CD14-positive monocyte (primary cell): ENCODE measurements at regions not wholly inside any gene's neighbourhood (a gene's known extent, or its start where the extent isn't known, plus 50 kb on each side); places are given as distances from the start of the nearest gene placed in this dataset.
"Not testable (repeated sequence)": the region's sequence is repeated elsewhere in the genome, so short reads cannot be mapped to it uniquely, and the experiment has no call there.

Source experiments
- DNase-seq, 3 donors: peaks; one replicate each; pipeline ENCODE4 v3.0.0-alpha.2; 2011 to 2022
- H2AFZ ChIP-seq: 2 replicates; pipeline ENCODE4 v1.6.0; 2012; ENCODE audit warnings: mild to moderate bottlenecking, low read depth, low read length, inconsistent platforms; ENCODE audit not compliant: insufficient read depth, poor library complexity, severe bottlenecking
- H3K27ac ChIP-seq, 2 donors: 1 replicate in 1 of 2; 2 replicates in 1 of 2; pipeline ENCODE4 v1.5.1; 2012 to 2013; ENCODE audit warnings: low read length in 2 of 2, control low read depth in 1 of 2, inconsistent platforms in 1 of 2, low read depth in 1 of 2, mild to moderate bottlenecking in 1 of 2
- H3K27me3 ChIP-seq, 2 donors: one replicate each; pipeline versions ENCODE4 v1.6.0 to v1.6.1; 2011 to 2013; ENCODE audit warnings: low read length in 2 of 2; ENCODE audit not compliant: control insufficient read depth in 2 of 2, insufficient read depth in 2 of 2
- H3K36me3 ChIP-seq, 2 donors: replicated peaks in 1 of 2; 1 replicate in 1 of 2; 2 replicates in 1 of 2; pipeline versions ENCODE4 v1.5.1 to v1.6.1; 2012 to 2013; ENCODE audit warnings: low read length in 2 of 2, control low read depth in 1 of 2, inconsistent platforms in 1 of 2, mild to moderate bottlenecking in 1 of 2; ENCODE audit not compliant: insufficient read depth in 2 of 2, control insufficient read depth in 1 of 2
- H3K4me1 ChIP-seq, 2 donors: 1 replicate in 1 of 2; 2 replicates in 1 of 2; pipeline versions ENCODE4 v1.5.1 to v1.6.1; 2012 to 2013; ENCODE audit warnings: low read length in 2 of 2, control low read depth in 1 of 2, inconsistent platforms in 1 of 2, mild to moderate bottlenecking in 1 of 2, moderate library complexity in 1 of 2; ENCODE audit not compliant: insufficient read depth in 2 of 2, control insufficient read depth in 1 of 2
- H3K4me2 ChIP-seq: replicated peaks from 2 replicates; pipeline ENCODE3; 2012; ENCODE audit warnings: low read length, moderate library complexity, mild to moderate bottlenecking; ENCODE audit not compliant: poor library complexity, severe bottlenecking; ENCODE audit errors: extremely low read depth
- H3K4me3 ChIP-seq, 3 experiments: fragments of 200-600 bp in 1 of 3; sonication (generic) in 1 of 3; replicated peaks in 1 of 3; 1 replicate in 2 of 3; 2 replicates in 1 of 3; pipeline ENCODE4 v1.5.1; 2011 to 2013; ENCODE audit warnings: low read length in 3 of 3, mild to moderate bottlenecking in 3 of 3, control low read depth in 2 of 3, low read depth in 2 of 3, inconsistent platforms in 1 of 3, moderate library complexity in 1 of 3
- H3K79me2 ChIP-seq: 2 replicates; pipeline ENCODE4 v1.6.0; 2012; ENCODE audit warnings: mild to moderate bottlenecking, control low read depth, inconsistent platforms, low read length, moderate library complexity; ENCODE audit not compliant: insufficient read depth
- H3K9ac ChIP-seq: 2 replicates; pipeline ENCODE4 v1.6.0; 2017; ENCODE audit warnings: low read length, mild to moderate bottlenecking; ENCODE audit not compliant: insufficient read depth, poor library complexity, severe bottlenecking
- H3K9me3 ChIP-seq, 2 donors: replicated peaks in 1 of 2; 1 replicate in 1 of 2; 2 replicates in 1 of 2; pipeline versions ENCODE4 v1.5.1 to v1.6.1; 2012 to 2013; ENCODE audit warnings: low read length in 2 of 2, control low read depth in 1 of 2; ENCODE audit not compliant: control insufficient read depth in 1 of 2, insufficient read depth in 1 of 2
- H4K20me1 ChIP-seq: 2 replicates; pipeline ENCODE4 v1.6.0; 2012; ENCODE audit warnings: mild to moderate bottlenecking, low read length, control low read depth, moderate library complexity; ENCODE audit not compliant: insufficient read depth
- H3K27ac Mint-ChIP-seq, 7 donors: one replicate each; pipeline ENCODE4 v1.8.0; 2020; ENCODE audit warnings: mild to moderate bottlenecking in 7 of 7, mixed read lengths in 7 of 7, moderate library complexity in 6 of 7, inconsistent platforms in 2 of 7
- H3K27me3 Mint-ChIP-seq, 3 donors: one replicate each; pipeline ENCODE4 v1.8.0; 2021 to 2022; ENCODE audit warnings: low read depth in 3 of 3, mild to moderate bottlenecking in 3 of 3, mixed read lengths in 3 of 3, moderate library complexity in 3 of 3, inconsistent platforms in 1 of 3
- H3K36me3 Mint-ChIP-seq, 2 donors: one replicate each; pipeline ENCODE4 v1.8.0; 2020; ENCODE audit warnings: mixed read lengths in 2 of 2, inconsistent platforms in 1 of 2, mild to moderate bottlenecking in 1 of 2
- H3K4me1 Mint-ChIP-seq: one replicate; pipeline ENCODE4 v1.8.0; 2020; ENCODE audit warnings: mild to moderate bottlenecking, mixed read lengths
- H3K4me3 Mint-ChIP-seq, 2 donors: one replicate each; pipeline ENCODE4 v1.8.0; 2020; ENCODE audit warnings: mild to moderate bottlenecking in 2 of 2, mixed read lengths in 2 of 2, moderate library complexity in 1 of 2
- H3K9me3 Mint-ChIP-seq, 7 donors: one replicate each; pipeline ENCODE4 v1.8.0; 2020 to 2022; ENCODE audit warnings: mixed read lengths in 7 of 7, mild to moderate bottlenecking in 6 of 7, moderate library complexity in 6 of 7, inconsistent platforms in 2 of 7
- CTCF ChIP-seq: fragments of 200-600 bp; IDR thresholded peaks from one replicate; pipeline ENCODE4 v1.8.0; 2022; ENCODE audit warnings: antibody characterized with exemption, mild to moderate bottlenecking
- WGBS: methylation state at CpG from one replicate; pipeline ENCODE4 v1.1.5; 2013; ENCODE audit warnings: missing lambda C conversion rate; ENCODE audit not compliant: insufficient coverage; 5-methylcytosine and 5-hydroxymethylcytosine counted together
- intact Hi-C, 2 donors: fragments of 100-400 bp; cut with micrococcal nuclease; formaldehyde crosslinking; loops; one replicate each; pipeline versions ENCODE4 v1.15.0 to v1.15.1; 2023

- Histone ChIP-seq H3K36me3 (no peaks in the 10 kb centered on the region), H3K4me1 (no peaks in the 10 kb centered on the region), H3K27me3 (peaks cover 0 to 20% of the 10 kb centered on the region in 2 donors), H2AFZ (no peak overlapping the region), H3K9ac (no peak overlapping the region), H3K4me3 (no peak overlapping the region), H3K4me2 (no peak overlapping the region), H3K9me3 (peaks cover 17 to 38% of the 10 kb centered on the region in 2 donors), H4K20me1 (no peaks in the 10 kb centered on the region), H3K79me2 (no peaks in the 10 kb centered on the region), H3K27ac (no peak overlapping the region)
- H3K36me3 Mint-ChIP-seq = no peaks in the 10 kb centered on the region
- DNase-seq = no peak
- peaks cover 26 to 44% (median 36%) of the 10 kb centered on the region in 7 donors for H3K9me3 Mint-ChIP-seq
- WGBS = 86% methylated on average over 11 of the region's 17 CpGs
- no peaks in the 10 kb centered on the region for H3K4me1 Mint-ChIP-seq
- no peak overlapping the region for H3K4me3 Mint-ChIP-seq
- intact Hi-C loops = no loop called here
- H3K27me3 Mint-ChIP-seq = peaks cover 19 to 29% (median 20%) of the 10 kb centered on the region in 3 donors
- no peak for TF ChIP-seq CTCF
- no peak overlapping the region for H3K27ac Mint-ChIP-seq
Observed at GRCh38 chr2:132252894-132253264, 91.1 kb upstream of the ANKRD30BL start.

- DNase-seq = no peak
- peaks cover 24 to 38% (median 25%) of the 10 kb centered on the region in 3 donors for H3K27me3 Mint-ChIP-seq
- intact Hi-C loops = no loop called here
Observed at GRCh38 chr2:132253496-132254305, 91.9 kb upstream of the ANKRD30BL start.

GRCh38 chr2:132254306-132254919 lies 92.7 kb upstream of the ANKRD30BL start:
- H3K36me3 Mint-ChIP-seq, H3K79me2 ChIP-seq, H3K4me1 Mint-ChIP-seq, H3K36me3 ChIP-seq, intact Hi-C loops, H3K4me3 ChIP-seq, H4K20me1 ChIP-seq, H3K9ac ChIP-seq, H3K4me2 ChIP-seq, DNase-seq, H3K4me1 ChIP-seq, H3K4me3 Mint-ChIP-seq, H3K27ac Mint-ChIP-seq, H3K27ac ChIP-seq, H2AFZ ChIP-seq: not testable (repeated sequence)
- peaks cover 28 to 43% (median 32%) of the 10 kb centered on the region in 3 donors for H3K27me3 Mint-ChIP-seq
- H3K9me3 ChIP-seq = peaks cover 17 to 38% of the 10 kb centered on the region in 2 donors
- WGBS = 94% methylated on average over 17 of the region's 25 CpGs
- H3K9me3 Mint-ChIP-seq = peaks cover 26 to 53% (median 40%) of the 10 kb centered on the region in 7 donors
- H3K27me3 ChIP-seq = peaks cover 0 to 24% of the 10 kb centered on the region in 2 donors

More at GRCh38 chr2:132253496-132254305, 91.9 kb upstream of the ANKRD30BL start:
- Mint-ChIP-seq H3K9me3 (peaks cover 26 to 48% (median 40%) of the 10 kb centered on the region in 7 donors), H3K27ac (no peak overlapping the region), H3K36me3 (no peaks in the 10 kb centered on the region), H3K4me1 (no peaks in the 10 kb centered on the region), H3K4me3 (no peak overlapping the region)
- Histone ChIP-seq H3K4me1 (no peaks in the 10 kb centered on the region), H3K27me3 (peaks cover 0 to 24% of the 10 kb centered on the region in 2 donors), H3K27ac (no peak overlapping the region), H3K4me3 (no peak overlapping the region), H3K9ac (no peak overlapping the region), H3K79me2 (no peaks in the 10 kb centered on the region), H3K9me3 (peaks cover 17 to 38% of the 10 kb centered on the region in 2 donors), H3K4me2 (no peak overlapping the region), H3K36me3 (no peaks in the 10 kb centered on the region), H4K20me1 (no peaks in the 10 kb centered on the region), H2AFZ (no peak overlapping the region)
- WGBS = 96% methylated on average over 46 of the region's 50 CpGs
- TF ChIP-seq CTCF = no peak
